HuH-7.5 (cell line): ENCODE measurements at regions not wholly inside any gene's neighbourhood (a gene's known extent, or its start where the extent isn't known, plus 50 kb on each side); places are given as distances from the start of the nearest gene placed in this dataset.

Experiments
- DNase-seq: peaks from one replicate; pipeline ENCODE4 v3.0.0; 2011; ENCODE audit warnings: low spot score

- DNase-seq: no peak
These were observed 55.9 kb upstream of the ECI2 start for GRCh38 chr6:4191271-4191721.

GRCh38 chr6:4189249-4189648, 53.9 kb upstream of the ECI2 start:
- no peak for DNase-seq

GRCh38 chr6:4188801-4189200, 53.4 kb upstream of the ECI2 start:
- no peak for DNase-seq

- DNase-seq: no peak
These were observed 52.1 kb upstream of the ECI2 start for GRCh38 chr6:4187480-4187879.

GRCh38 chr6:4186385-4186784, 51.0 kb upstream of the ECI2 start:
- DNase-seq: no peak

GRCh38 chr6:4185846-4186245, 50.5 kb upstream of the ECI2 start:
- DNase-seq: no peak

GRCh38 chr6:4185419-4185818, 50.0 kb upstream of the ECI2 start:
- no peak for DNase-seq
